Stomach (tissue), 4 donors: ENCODE measurements at regions not wholly inside any gene's neighbourhood (a gene's known extent, or its start where the extent isn't known, plus 50 kb on each side); places are given as distances from the start of the nearest gene placed in this dataset.

Experiments
- CTCF ChIP-seq, 7 experiments: fragments of 450-650 bp in 4 of 7; fragments of 200-600 bp in 3 of 7; sonication (generic) in 3 of 7; IDR thresholded peaks; one replicate each; pipeline ENCODE4 v1.5.1; 2016 to 2019; ENCODE audit warnings: antibody characterized with exemption in 7 of 7, control low read depth in 2 of 7, mild to moderate bottlenecking in 1 of 7
- EP300 ChIP-seq: sonication (generic); formaldehyde crosslinking; IDR thresholded peaks from one replicate; pipeline ENCODE4 v1.6.1; 2017; ENCODE audit warnings: antibody characterized with exemption
- POLR2A ChIP-seq, 4 donors: fragments of 450-650 bp; IDR thresholded peaks; one replicate each; pipeline ENCODE4 v1.6.1; 2016; ENCODE audit warnings: antibody characterized with exemption in 4 of 4, control low read depth in 2 of 4, mild to moderate bottlenecking in 1 of 4, moderate library complexity in 1 of 4
- POLR2AphosphoS5 ChIP-seq, 3 donors: sonication (generic); formaldehyde crosslinking; IDR thresholded peaks; one replicate each; pipeline ENCODE4 v1.6.1; 2016; ENCODE audit warnings: antibody characterized with exemption in 3 of 3

GRCh38 chr12:46556819-46557524, 184.4 kb upstream of the SLC38A2 start:
- no peak for TF ChIP-seq EP300
- no peak for TF ChIP-seq CTCF (IDR thresholded peaks at IDR 0.05)
- TF ChIP-seq POLR2A (IDR thresholded peaks at IDR 0.05) = no peak
- TF ChIP-seq POLR2AphosphoS5 (IDR thresholded peaks at IDR 0.05) = peak in 1 of 3 donors; percentile 16
